HG02885 (cell line): ENCODE measurements at regions not wholly inside any gene's neighbourhood (a gene's known extent, or its start where the extent isn't known, plus 50 kb on each side); places are given as distances from the start of the nearest gene placed in this dataset.

Experiments used
- ATAC-seq: cut with Tn5 transposase; IDR thresholded peaks from one replicate; pipeline ENCODE4 v1.9.1; 2021; ENCODE audit warnings: mild to moderate bottlenecking; ENCODE audit not compliant: unreplicated experiment, poor library complexity

DNA sequence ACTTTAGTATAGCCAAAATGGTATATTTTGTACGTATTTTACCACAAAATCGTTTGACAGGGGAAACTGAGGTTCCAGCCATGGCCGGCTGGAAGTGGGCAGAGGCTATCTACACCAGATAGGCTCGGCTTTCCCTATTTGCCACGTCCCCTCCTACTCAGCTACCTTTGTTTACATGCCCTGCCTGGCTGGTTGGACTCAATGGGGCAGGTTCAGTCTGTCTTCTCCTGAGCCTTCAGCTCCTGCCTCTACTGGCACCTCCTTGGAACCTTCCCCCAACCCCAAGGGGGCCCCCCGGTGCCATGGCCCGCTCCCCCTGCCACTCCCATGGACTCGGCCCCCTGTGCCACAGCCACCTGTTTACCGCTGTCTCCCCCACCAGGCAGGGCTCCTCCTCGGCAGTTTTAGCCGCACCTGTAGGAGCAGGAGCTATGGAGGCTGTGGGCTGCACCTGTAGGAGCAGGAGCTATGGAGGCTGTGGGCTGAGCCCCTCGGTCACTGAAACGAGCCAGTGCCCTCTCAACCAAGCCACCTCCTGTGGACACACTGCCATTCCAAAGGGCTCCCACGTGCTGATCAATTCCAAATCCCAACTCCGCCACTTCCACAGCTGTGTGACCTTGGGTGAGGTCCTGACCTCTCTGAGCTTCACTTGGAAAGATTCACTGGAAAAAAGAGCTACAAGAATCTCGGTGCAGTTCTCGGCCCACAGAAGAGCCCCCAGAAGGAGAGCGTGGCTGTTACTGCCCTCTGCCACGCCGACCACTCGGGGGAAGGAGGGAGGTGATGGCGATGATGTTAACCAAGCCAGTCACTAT is 62.2 kb downstream of the NCOR2 start:
- ATAC-seq: no peak

DNA sequence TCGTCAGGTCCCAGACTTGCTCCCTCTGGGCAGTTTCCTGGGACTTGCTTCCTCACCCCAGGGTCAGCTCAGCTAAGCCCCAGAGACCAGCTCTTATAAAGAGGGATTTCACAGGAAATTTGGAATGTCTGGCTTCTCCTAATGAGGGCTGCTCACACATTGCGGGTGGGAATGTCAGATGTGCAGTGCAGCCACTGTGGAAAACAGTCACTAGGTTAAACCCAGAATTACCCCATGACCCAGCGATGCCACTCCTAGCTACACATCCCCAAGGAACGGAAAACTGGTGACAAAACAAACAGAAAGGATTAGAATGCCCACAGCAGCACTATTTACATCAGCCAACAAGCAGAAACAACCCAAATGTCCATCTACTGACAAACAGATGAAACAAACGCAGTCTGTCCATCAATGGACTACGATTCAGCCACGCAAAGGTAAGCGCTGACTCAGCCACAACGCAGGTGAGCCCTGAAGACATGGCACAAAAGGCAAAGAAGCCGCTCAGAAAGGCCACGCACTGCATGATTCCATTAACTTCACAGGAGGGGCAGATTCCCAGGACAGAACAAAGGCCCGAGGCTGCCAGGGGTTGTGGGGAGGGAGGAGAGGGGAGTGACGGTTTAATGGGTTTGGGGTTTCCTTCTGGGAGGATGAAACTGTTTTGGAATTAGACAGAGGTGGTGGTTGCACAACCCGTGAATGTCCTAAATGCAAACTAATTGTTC is 63.0 kb downstream of the NCOR2 start:
- no peak for ATAC-seq

DNA sequence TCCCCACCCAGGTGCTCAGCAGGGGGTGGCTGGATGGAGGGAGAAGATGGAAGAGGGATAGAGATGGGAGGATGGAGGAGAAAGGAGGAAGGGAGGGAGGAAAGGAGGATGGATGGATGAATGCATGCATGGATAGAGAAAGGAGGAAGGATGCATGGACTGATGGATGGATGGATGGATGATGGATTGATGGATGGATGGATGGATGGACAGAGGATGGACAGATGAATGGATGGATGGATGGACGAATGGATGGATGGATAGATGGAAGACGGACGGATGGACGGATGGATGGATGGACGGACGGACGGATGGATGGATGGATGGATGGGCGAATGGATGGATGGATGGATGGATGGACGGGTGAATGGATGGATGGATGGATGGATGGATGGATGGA is 64.1 kb downstream of the NCOR2 start:
- no peak for ATAC-seq

DNA sequence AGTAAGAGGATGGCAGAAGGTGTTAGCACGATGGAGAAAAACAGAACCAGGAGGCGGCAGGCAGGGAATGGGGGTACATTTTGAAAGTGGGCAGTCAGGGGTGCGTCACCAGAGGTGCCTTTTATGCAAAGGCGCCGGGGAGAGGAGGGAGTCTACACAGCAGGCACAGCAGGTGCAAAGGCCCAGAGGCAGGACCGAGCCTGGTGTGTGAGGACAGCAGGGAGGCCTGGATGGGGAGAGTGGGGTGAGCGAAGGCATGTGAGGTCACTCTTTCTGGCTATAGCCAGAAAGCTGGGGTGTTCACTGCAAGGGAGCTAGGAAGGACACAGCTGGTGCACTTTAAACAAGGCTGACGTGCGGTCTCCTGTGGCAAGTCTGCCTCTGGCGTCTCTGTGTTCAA is 65.0 kb downstream of the NCOR2 start:
- no peak for ATAC-seq

DNA sequence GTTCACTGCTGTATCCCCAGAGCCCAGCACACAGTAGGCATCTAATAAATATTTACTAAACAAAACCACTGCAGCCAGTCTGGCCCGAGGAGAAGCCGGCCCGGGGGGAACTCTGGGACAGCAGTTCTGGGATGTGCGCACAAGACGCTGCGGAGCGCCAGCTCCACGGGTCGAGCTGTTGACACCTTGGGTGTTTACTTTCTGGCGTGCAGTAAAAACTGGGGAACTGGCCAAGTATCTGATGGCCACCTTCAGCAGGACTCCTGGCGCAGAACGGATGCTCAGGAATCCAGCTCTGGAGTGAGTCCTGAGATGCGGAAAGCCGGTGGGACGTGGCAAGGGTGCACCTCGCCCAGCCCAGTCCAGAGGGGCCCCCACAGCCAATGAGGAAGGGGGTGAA is 65.6 kb downstream of the NCOR2 start:
- no peak for ATAC-seq

DNA sequence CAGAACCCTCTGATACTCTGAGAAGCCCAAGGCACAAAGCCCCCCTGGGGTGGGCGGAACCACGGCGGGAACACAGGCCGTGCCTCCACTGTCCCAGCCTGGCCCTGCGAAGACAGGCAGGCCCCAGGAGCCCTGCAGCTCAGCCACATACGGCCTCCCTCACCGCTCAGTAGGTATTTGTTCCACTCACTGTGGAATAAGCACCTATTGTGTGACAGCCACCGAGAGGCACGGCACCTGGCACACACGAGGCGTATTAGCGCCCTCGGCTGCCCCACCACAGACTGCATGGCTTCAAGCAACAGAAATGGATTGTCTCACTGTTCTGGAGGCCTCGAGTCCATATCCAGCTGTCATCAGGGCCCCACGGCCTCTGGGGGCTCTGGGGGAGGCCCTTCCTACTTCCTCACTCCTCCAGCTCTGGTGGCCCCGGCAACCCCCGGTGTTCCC is 66.3 kb downstream of the NCOR2 start:
- ATAC-seq: no peak

DNA sequence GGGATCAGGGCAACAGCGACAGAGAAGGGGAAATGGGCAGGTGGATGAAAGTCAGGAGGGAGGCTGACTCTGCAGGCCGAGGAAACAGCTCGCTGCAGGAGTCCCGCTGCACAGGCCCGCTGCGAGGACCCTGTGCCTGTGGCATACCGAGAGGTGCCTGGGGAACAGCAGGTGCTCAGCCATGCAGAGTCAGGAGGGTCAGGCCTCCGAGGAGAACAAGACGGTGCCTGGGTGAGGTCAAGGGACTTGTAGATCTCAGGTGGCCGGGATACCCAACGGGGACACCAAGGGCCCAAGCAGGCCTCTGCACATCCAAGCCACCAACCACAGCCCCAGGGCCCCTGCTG is 67.5 kb downstream of the NCOR2 start:
- no peak for ATAC-seq

DNA sequence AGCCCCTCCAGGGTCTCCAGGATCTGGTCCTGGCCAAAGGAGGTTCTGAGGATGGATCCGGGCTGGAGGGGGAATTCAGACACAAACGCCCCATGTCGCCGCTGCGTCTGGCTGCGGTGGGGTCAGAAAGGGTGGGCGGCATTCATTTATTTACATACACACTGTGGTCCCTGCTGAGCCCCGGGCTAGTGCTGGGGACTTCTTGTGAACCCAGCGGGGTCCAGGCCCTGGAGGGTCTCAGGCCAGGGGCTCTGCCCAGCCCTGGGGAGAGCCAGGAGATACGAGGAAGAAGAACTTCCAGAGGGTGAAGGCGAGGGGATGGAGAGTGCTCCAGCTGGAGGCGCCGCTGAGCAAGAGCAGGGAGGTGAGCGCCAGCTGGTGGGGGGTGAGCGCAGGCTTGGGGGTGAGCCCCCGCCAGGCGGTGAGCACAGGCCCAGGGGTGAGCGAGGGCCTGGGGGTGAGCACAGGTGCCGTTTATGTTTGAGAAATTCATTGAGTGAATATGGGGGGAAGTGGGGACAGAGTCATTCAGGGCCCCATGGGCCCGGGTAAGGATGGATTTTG is 68.1 kb downstream of the NCOR2 start:
- no peak for ATAC-seq

DNA sequence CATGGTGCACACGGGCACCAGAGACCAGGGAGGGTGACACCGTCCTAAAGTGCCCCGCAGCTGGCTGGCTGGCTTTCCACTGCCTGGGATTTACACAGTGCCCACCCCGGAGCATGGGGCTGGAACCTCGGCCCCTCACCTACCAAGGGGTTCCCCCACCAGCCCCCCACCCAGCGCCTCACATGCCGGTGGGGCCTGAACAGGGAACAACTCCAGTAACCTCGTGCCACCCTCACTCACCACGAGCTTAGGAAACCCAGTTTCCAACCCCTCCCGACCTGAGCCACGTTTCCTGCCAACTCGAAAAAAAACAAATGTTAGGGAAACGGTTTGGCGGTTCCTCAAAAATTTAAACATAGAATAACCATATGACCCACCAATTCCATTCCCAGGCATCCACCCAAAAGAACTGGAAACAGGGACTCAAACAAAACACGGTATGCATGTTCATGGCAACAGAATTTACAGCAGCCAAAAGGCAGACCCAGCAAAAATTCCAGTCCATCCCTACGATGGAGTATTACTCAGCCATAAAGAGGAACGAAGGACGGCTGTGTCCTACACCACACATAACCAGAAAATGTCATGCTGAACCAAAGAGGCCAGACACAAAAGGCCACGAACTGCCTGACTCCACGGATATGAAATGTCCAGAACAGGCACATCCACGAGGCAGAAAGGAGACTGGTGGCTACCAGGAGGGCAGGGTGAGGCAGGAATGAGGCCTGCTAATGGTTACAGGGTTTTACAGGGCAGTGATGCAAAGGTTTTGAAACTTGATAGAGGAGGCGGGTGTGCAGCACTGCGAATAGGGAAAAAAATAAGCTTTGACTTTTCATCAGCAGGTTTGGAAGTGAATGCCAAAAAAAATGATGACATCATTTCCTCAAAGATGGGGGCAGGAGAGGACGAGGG is 68.9 kb downstream of the NCOR2 start:
- ATAC-seq: no peak

DNA sequence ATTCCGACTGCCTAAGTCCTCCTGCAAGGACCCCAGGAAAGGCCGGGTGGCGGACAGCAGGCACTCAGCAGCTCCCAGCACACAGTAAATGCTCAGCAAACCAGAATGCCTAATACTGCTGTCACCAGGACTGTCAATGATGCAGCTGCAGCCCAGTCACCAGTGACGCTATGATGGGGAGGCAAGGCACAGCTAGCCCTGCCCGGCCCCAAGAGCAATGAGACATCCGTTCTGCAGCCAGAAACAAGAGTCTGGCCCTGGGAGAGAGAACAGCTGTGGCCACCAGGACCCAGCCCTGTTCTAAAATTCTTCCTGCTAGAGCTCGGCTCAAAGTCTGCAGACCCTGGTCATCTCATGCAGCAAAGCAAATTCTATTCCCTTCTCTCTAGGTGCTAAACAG is 69.8 kb downstream of the NCOR2 start:
- ATAC-seq: no peak

DNA sequence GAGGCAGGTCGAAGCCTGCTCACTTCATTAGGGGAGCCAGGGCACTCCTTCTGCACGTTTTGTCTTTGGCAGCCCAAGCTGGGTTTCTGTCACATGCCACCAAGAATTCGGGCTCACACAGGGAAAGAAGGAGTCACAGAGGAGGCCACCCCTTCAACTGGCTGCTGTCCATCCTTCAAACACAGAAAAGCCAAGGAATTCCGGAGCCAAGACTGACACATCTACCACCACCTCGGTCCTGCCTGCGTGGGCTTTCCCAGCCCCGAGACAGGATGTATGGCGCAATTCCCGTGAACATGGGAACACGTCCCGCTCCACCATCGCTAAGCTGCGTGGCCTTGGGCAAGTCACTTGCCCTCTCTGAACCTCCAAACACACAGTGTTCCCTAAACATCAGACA is 70.4 kb downstream of the NCOR2 start:
- ATAC-seq: no peak

DNA sequence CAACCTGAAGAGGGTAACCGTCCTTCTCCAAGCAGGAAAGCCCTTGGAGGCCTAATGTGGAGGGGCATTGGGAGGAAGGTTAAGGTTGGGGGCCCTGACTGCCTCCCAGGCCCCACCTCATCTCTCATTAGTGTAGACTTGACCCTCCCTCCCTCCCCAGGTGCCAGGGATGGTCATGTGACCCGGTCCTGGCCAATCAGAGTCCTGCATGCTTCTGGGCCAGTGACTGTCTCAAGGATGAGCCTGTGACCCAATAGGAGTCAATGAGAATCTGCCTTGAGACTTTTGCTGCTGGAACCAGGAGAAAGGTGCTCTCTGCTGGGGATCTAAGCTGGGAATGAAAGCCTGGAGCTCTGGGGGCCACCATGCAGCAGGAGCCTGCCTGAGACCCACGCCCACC is 70.8 kb downstream of the NCOR2 start:
- ATAC-seq: no peak

DNA sequence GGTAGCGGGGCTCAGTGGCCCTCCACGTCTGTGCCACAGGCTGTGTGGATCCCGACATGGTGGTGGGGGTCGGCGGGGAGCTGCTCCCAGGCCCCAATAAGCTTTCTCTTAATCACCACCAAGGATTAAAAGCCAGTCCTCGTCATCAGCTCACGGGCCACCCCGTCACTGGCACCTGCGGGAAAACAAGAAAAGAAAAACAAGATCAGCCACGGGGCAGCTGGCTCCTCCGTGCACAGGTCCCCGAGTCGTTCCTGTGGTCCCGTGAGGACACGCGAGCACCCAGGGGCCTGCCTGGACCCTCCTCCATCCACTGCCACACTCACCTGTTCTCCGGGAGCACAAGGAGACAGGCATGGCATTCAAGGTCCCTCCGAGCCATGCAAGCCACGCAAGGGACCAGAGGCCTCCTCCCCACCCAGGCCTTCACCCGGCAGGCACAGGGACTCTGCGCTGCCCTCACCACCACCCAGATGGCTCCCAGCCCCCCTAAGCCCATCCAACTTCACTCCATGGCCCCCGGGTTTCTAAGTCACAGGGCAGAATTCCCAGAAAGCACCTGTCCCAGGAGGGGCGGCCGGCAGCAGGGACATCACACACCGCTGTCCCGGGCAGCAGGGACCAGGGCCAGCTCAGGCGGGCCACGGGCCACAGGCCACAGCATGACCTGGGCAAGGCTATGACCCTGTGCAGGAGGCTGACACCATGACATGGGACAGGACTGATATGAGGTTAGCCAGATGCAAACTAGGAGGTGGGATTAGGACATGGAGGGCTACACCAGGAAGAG is 72.0 kb downstream of the NCOR2 start:
- no peak for ATAC-seq

DNA sequence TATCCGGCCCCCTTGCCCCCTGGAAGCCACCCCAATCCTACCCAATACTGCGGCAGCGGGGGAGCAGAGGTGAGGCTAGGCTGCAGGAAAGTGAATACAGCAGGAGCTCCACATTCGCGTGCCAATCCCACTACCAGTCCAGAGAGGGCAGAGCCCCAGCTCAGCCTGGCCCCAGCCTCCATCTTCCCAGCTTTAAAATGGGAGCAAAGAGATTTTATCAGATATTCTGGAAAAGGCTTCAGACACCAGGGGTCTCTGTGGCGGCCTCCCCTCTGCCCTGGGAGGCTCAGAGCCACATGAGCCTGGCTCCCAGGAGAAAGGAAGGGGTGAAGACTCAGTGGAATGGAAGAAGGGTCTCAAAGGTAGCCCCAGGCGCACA is 72.7 kb downstream of the NCOR2 start:
- ATAC-seq: no peak

DNA sequence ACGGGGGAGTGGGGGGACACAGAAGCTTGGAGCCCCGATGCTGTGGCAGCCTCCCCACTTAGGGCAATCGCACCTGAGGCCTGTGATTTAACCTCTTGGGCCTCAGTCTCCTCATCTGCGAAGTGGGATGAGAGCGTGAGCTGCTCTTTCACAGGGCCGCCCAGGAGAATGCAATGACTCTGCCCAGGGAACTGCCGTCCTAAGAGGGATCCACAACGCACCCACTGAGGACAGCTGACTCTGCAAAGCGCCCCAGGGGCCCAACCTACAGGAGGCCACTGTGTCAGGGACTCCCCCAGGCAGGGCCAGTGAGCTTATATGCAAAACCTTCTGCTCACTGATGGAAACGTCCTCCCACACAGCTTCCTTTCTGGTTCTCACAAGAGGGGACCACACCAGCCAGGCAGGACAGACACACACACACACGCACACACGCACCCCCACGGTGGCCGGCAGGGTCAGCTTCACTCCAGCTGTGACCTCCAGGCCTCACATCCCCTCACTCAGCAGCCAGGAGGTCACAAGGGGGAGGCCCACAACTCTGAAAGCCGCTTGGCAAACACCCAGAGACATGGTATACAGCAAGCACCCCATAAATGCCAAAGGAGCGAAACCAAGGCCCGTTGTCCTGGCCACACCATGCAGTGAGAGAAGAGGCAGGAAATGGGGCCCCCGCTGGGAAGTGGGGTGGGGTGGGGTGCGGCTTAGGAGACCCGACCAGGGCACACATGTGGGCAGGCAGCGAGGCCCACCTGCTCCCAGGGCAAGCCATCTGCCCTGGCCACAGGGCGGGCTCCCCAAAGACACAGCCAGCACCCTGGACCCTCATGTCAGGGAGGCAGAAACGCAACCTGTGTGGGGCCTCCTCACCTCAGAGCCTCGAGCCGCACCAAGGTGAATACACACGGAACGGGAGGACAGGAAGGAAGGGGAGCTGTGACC is 73.3 kb downstream of the NCOR2 start:
- peak; percentile 92 for ATAC-seq

DNA sequence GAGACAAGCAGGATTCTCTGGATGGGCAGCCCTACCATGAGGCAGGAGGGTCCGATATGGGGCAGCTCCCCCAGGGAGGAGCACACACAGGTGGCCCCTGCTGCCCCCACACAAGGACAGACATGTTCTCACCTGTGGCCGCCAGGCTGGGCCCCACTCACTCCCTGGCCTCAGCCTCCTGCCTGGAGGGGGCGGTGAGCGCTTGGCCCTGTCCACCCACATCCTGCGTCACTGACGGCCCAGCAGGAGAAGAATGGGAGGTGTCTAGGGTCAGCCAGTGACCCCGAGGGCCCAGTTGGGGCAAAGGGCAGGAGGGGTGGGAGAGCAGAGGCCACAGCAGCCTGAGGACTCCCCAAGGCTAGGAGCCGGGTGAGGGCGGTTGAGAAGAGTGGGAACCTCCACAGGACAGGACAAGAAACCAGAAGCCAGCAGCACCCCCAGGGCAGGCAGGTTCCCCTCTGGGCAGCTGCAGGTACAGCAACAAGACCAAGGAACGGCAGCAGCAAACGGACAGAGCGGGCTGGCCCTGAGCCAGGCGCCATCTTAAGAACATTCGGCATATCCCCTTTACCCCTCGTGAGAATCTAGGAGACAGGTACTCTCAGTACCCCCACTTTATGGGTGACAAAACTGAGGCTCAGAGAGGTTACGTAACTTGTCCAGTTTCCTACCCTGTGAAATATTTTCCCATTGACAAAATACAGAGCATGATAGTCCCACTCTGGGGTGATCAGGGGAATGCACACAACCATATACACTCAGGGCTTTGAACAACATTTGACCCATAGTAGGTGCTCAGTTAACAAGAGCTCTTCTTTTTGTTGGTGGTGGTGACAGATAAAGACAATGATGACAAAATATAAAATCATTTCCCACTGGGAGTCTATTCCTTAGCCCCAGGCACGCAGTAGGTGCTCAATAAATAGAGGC is 74.3 kb downstream of the NCOR2 start:
- no peak for ATAC-seq

DNA sequence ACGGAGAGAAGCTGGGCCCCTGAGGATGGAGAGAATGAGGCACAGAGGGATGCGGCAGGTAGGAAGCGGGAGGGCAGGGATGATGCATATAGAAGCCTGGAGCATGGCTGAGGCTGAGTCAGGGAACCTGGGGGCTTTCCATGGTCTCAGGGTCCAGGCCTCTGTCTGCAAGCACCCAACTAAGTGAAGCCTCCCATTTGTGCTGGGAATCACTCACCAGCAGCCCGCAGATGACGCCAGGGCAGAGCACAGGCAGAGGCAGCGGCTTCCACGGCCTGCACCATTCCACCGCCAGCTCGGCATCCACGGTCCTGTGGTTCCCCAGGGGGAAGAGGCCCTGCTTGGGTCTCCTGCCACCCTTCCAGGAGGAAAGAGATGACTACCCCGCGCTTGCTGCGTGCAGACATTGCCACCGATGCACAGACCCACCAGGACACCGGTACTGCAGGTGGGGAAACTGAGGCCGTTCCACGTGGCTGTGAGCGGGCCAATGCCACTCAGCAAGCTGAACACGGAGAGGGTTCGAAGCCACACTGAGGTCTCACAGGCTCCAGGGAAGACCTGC is 75.5 kb downstream of the NCOR2 start:
- ATAC-seq: no peak
